Neural cell (in vitro differentiated cells): ENCODE measurements at regions not wholly inside any gene's neighbourhood (a gene's known extent, or its start where the extent isn't known, plus 50 kb on each side); places are given as distances from the start of the nearest gene placed in this dataset.

Experiments
- CTCF ChIP-seq: fragments of 450-650 bp; IDR thresholded peaks from 2 replicates; pipeline ENCODE4 v1.5.1; 2014; ENCODE audit warnings: antibody characterized with exemption, mild to moderate bottlenecking, moderate library complexity; ENCODE audit not compliant: poor library complexity, severe bottlenecking
- EP300 ChIP-seq: fragments of 450-650 bp; conservative IDR thresholded peaks from 2 replicates; pipeline ENCODE4 v1.6.1; 2014; ENCODE audit warnings: antibody characterized with exemption, mild to moderate bottlenecking, moderate library complexity; ENCODE audit not compliant: poor library complexity, severe bottlenecking
- EZH2 ChIP-seq: fragments of 200-600, 300-800 bp; shearing (Covaris generic), sonication (generic); IDR thresholded peaks from 2 replicates; pipeline ENCODE4 v1.6.1; 2014; ENCODE audit warnings: antibody characterized with exemption, low read length, borderline replicate concordance, mild to moderate bottlenecking; ENCODE audit not compliant: insufficient read depth, poor library complexity, severe bottlenecking
- POLR2AphosphoS5 ChIP-seq: IDR thresholded peaks from 2 replicates; pipeline ENCODE4 v1.6.1; 2012
- RAD21 ChIP-seq: fragments of 450-650 bp; conservative IDR thresholded peaks from 2 replicates; pipeline ENCODE4 v1.6.1; 2014; ENCODE audit warnings: antibody characterized with exemption, mild to moderate bottlenecking, moderate library complexity
- REST ChIP-seq: IDR thresholded peaks from 2 replicates; pipeline ENCODE4 v1.6.1; 2012; ENCODE audit warnings: borderline replicate concordance
- SMC3 ChIP-seq: fragments of 450-650 bp; conservative IDR thresholded peaks from 2 replicates; pipeline ENCODE4 v1.6.1; 2014; ENCODE audit warnings: antibody characterized with exemption, mild to moderate bottlenecking, moderate library complexity; ENCODE audit not compliant: poor library complexity
- TAF1 ChIP-seq: IDR thresholded peaks from 2 replicates; pipeline ENCODE4 v1.6.1; 2012; ENCODE audit warnings: low read depth

- TF ChIP-seq CTCF (no peak), RAD21 (no peak), REST (no peak), TAF1 (no peak), POLR2AphosphoS5 (no peak), EZH2 (no peak), EP300 (no peak), SMC3 (no peak)
These were observed 1439.4 kb downstream of the UQCRFS1 start for GRCh38 chr19:27773318-27774094.
